Activated CD4-positive, alpha-beta T cell treated with anti-CD3 and anti-CD28 coated beads for 36 hours (primary cell): ENCODE measurements at regions not wholly inside any gene's neighbourhood (a gene's known extent, or its start where the extent isn't known, plus 50 kb on each side); places are given as distances from the start of the nearest gene placed in this dataset.

ENCODE experiments used
- ATAC-seq: fragments of 200-7000 bp; cut with Tn5 transposase; one replicate; pipeline ENCODE4 v1.10.0; 2021; ENCODE audit warnings: mild to moderate bottlenecking, moderate library complexity
- CTCF ChIA-PET: fragments of 350-600 bp; sonication (Branson Sonifier 250); formaldehyde crosslinking; loops from one replicate; lab custom pipeline; 2021; ENCODE audit warnings: antibody characterized with exemption; lab: Charles Lee
- POLR2A ChIA-PET: fragments of 350-600 bp; sonication (Branson Sonifier 250); formaldehyde crosslinking; loops from one replicate; lab custom pipeline; 2021; ENCODE audit warnings: antibody characterized with exemption, inconsistent platforms; lab: Charles Lee
- DNase-seq: peaks from one replicate; pipeline ENCODE4 v3.0.0-alpha.2; 2020
- H3K27ac Mint-ChIP-seq: one replicate; pipeline ENCODE4 v1.8.0; 2021; ENCODE audit warnings: mixed read lengths
- H3K27me3 Mint-ChIP-seq: one replicate; pipeline ENCODE4 v1.8.0; 2021; ENCODE audit warnings: mixed read lengths
- H3K36me3 Mint-ChIP-seq: one replicate; pipeline ENCODE4 v1.8.0; 2021; ENCODE audit warnings: low read depth, mixed read lengths
- H3K4me1 Mint-ChIP-seq: one replicate; pipeline ENCODE4 v1.8.0; 2021; ENCODE audit warnings: mixed read lengths
- H3K4me3 Mint-ChIP-seq: one replicate; pipeline ENCODE4 v1.8.0; 2021; ENCODE audit warnings: mild to moderate bottlenecking, moderate library complexity, mixed read lengths
- H3K9me3 Mint-ChIP-seq: one replicate; pipeline ENCODE4 v1.8.0; 2021; ENCODE audit warnings: low read depth, mixed read lengths
- intact Hi-C, 2 experiments: fragments of 100-400 bp; cut with DNase I in 1 of 2; cut with micrococcal nuclease in 1 of 2; formaldehyde crosslinking; loops; one replicate each; pipeline versions ENCODE4 v1.14.2 to v1.15.1; 2022 to 2024; cut with DNase I, micrococcal nuclease

DNA sequence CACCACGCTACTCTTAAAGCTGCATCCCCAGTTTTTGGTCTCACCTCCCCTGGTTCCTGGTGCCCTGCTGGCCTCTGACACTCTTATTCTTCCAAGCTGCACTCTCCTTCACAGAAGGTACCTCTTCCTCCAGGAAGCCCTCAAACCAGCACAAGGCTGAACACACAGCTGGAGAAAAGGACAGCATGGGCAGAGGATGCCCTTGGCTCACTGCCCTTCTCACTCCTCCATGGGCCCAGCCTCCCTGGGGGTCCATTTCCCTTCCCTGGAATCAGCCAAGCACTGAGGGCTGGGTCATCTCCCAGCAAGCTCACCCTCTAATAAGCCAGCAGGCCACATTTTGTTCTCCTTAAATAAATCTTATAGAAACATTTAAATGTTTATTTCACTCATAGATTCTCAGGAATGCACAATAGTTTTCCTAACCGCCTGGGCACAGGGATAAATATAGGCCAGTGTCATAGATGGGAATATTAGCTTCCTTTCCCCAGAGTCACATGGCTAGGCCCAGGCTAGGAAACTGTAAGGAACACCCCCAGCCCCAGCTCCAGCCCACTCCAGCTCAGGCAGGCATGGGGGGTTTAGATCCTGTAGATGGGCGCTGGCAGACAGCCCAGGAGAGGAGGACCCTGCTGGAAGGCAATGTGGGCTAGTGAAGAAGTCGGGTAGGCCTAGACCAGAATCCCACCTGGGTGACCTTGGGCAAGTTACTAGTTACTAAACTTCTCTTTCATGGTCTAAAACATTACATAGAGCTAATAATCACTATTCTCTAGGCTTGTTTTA, 51.5 kb downstream of the IRAG1 start:
- Mint-ChIP-seq H3K9me3 (no peaks in the 10 kb centered on the region), H3K36me3 (no peaks in the 10 kb centered on the region), H3K4me3 (no peak overlapping the region), H3K4me1 (no peaks in the 10 kb centered on the region), H3K27me3 (no peaks in the 10 kb centered on the region), H3K27ac (no peak overlapping the region)
- ChIA-PET POLR2A (no interaction called here), CTCF (interaction anchor here (0.9 kb wide), 1 partner anchor 100 kb away, joined by 4 read pairs; no protein-coding TSS in a partner anchor)
- DNase-seq (no peak), ATAC-seq (no peak)
- intact Hi-C loops: no loop called here

DNA sequence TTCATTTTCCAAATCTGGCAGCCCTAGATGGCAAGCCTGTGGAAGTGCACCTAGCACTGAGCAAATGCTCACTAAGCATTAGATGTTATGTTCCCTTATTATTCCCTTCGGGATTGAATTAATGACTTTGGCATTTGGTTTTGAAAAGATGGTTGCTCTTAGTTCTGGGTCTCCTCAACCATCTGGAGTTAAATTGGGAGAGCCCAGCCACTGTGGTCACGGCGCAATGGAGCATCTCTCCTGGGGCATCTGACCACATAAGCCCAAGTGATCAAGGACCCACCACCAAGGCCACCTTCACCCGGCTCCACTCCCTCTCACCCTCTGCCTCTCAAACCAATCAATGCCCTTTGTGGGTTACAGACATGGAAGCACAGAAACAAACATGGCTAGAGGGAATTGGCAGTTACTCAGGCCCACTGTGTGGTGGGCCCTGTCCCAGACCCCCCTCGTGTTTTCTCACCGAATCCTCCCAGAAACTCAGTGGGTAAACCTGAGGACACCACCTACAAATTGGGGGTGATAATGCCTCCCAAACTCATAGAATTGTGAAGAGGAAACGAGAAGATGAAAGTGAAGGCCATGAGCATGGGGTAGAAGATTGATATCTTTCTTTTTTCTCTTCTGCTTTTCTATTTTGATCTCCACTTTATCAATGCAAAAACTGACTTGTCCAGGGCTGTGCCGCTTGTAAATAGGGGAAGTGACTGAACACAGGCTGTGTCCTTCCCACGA, 52.2 kb downstream of the IRAG1 start:
- POLR2A ChIA-PET: no interaction called here
- ATAC-seq: no peak

DNA sequence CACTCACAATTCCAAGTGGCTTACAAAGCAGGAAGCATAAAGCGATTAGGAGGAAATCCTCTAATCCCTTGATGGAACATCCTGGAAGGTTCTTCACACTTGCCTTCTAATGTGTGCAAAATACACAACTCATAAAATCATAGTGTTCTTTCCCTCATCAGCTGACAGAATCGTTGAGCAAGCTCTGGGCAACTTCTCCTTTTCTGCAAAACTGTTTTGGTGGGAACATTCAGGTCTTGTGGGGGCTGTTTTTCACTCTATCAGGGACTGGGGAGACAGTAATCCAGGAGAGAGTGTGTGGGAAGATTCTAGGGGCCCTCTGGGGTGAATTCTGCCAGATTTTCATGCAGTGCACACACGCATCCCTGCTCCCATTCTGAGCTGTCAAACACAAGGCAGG, 53.2 kb downstream of the IRAG1 start:
- ChIA-PET POLR2A (no interaction called here), CTCF (interaction anchor here (0.6 to 1.2 kb wide), 2 partner anchors 14 to 227 kb away, joined by 3 to 5 read pairs; no protein-coding TSS in a partner anchor)
- ATAC-seq: no peak
- Mint-ChIP-seq H3K4me3 (no peak overlapping the region), H3K4me1 (no peaks in the 10 kb centered on the region), H3K36me3 (no peaks in the 10 kb centered on the region), H3K27ac (no peak overlapping the region), H3K27me3 (no peaks in the 10 kb centered on the region), H3K9me3 (no peaks in the 10 kb centered on the region)
- no peak for DNase-seq
- intact Hi-C loops: no loop called here

More for the DNA sequence above, 52.2 kb downstream of the IRAG1 start:
- CTCF ChIA-PET: interaction anchor here (1.2 kb wide), 1 partner anchor 228 kb away, joined by 3 read pairs; no protein-coding TSS in a partner anchor
- Mint-ChIP-seq H3K9me3 (no peaks in the 10 kb centered on the region), H3K4me1 (no peaks in the 10 kb centered on the region), H3K27me3 (no peaks in the 10 kb centered on the region), H3K4me3 (no peak overlapping the region), H3K36me3 (no peaks in the 10 kb centered on the region), H3K27ac (no peak overlapping the region)
- DNase-seq: no peak
- intact Hi-C loops: no loop called here

DNA sequence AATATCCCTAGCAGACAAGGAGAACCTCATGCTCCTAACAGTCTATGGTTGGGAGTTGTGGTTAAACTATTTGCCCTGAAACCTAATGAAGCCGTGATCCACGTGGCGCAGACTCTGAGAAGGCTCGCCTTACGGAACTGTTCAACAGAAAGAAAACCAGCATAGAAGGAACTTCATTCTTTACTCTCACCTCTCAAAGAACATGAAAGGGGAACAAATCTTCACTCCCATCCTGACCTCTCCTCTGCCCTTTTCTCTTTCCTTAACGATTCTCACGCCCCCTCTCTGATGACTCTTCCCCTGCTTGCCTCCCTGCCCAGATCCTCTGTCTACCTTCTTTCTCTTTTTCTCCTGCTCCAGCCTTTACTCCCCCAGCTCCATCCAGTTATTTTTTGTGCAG, 54.2 kb downstream of the IRAG1 start:
- ChIA-PET POLR2A (no interaction called here), CTCF (no interaction called here)
- intact Hi-C loops: no loop called here
- Mint-ChIP-seq H3K4me3 (no peak overlapping the region), H3K4me1 (no peaks in the 10 kb centered on the region), H3K36me3 (no peaks in the 10 kb centered on the region), H3K27ac (no peak overlapping the region), H3K27me3 (no peaks in the 10 kb centered on the region), H3K9me3 (no peaks in the 10 kb centered on the region)
- ATAC-seq (no peak), DNase-seq (no peak)

DNA sequence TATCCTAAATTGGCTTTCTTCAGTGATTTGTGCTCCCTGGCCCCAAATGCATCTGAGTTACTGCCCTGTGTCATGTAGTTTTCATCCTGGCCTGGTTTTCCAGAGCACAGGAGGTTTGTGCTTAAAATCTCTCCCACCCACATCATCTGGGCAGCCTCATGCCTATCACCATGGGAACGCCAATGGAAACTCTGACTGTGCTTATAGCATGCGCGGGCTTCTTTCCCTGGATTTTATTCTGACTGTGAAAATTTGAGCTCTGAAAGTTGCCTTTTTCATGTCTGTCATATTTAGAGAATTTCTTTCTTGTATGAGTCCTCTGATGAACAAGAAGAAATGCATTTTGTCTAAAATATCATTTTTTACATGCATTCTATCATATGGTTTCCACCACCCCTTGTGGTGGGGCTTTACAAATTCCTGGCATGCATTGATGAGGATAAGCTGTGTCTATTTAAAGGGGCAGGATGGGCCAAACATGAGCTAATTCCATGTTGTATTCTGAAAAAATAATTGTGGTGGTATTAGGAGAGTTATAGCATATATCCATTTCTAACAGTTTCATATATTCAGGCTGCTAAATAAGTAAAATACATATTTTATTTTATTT, 55.1 kb downstream of the IRAG1 start:
- H3K4me3 Mint-ChIP-seq: no peak overlapping the region
- H3K27me3 Mint-ChIP-seq: no peaks in the 10 kb centered on the region
- DNase-seq (no peak), ATAC-seq (no peak)
- no peak overlapping the region for H3K27ac Mint-ChIP-seq
- POLR2A ChIA-PET: no interaction called here
- intact Hi-C loops: no loop called here
- no peaks in the 10 kb centered on the region for H3K36me3 Mint-ChIP-seq
- H3K9me3 Mint-ChIP-seq: no peaks in the 10 kb centered on the region
- H3K4me1 Mint-ChIP-seq: no peaks in the 10 kb centered on the region
- CTCF ChIA-PET: interaction anchor here (1.2 kb wide), 1 partner anchor 17 kb away, joined by 3 read pairs; no protein-coding TSS in a partner anchor

DNA sequence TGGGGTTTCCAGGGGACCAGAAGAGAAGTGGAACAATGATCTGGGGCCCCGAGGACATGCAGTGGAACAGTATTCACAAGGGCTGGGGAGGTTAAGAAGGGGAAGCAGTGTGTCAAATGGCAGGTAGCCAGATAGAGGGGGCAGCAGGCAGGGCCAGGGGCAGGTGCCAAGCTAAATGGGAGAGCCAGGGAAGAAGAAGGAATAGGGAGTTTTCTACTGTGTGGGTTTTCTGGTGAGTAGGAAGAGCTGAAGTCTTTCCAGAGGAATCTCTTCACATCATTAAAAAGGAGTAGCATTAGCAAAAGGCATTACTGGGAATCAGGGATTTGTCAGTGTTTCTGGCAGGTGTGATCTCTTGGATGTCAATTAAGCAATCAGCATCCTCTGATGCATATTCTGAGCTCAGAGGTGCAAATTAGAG, 55.8 kb downstream of the IRAG1 start:
- Mint-ChIP-seq H3K4me3 (no peak overlapping the region), H3K4me1 (peaks cover under 1% of the 10 kb centered on the region), H3K36me3 (no peaks in the 10 kb centered on the region), H3K9me3 (no peaks in the 10 kb centered on the region), H3K27me3 (no peaks in the 10 kb centered on the region), H3K27ac (no peak overlapping the region)
- ChIA-PET POLR2A (no interaction called here), CTCF (interaction anchor here (1.0 to 1.2 kb wide), 2 partner anchors 18 to 41 kb away, joined by 3 read pairs; no protein-coding TSS in a partner anchor)
- intact Hi-C loops: no loop called here
- DNase-seq (no peak), ATAC-seq (no peak)

DNA sequence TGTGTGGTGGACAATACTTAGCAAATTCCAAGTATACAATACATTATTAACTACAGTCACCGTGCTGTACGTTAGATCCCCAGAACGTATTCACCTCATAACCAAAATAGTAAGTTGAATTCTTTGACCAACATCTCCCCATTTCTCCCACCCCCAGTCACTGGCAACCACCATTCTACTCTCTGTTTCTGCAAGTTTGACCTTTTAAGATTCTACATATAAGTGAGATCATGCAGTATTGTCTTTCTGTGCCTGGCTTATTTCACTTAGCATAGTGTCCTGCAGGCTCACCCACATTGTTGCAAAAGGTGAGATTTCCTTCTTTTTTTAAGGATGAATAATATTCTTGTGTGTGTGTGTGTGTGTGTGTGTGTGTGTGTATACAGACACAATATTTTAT, 59.1 kb downstream of the IRAG1 start:
- H3K4me1 Mint-ChIP-seq: peaks cover 8% of the 10 kb centered on the region
- no peak overlapping the region for H3K27ac Mint-ChIP-seq
- CTCF ChIA-PET: interaction anchor here (1.0 kb wide), 1 partner anchor 20 kb away, joined by 3 read pairs; no protein-coding TSS in a partner anchor
- H3K9me3 Mint-ChIP-seq: no peaks in the 10 kb centered on the region
- no peaks in the 10 kb centered on the region for H3K36me3 Mint-ChIP-seq
- ATAC-seq (no peak), DNase-seq (no peak)
- intact Hi-C loops: no loop called here
- no peak overlapping the region for H3K4me3 Mint-ChIP-seq
- POLR2A ChIA-PET: no interaction called here
- no peaks in the 10 kb centered on the region for H3K27me3 Mint-ChIP-seq

DNA sequence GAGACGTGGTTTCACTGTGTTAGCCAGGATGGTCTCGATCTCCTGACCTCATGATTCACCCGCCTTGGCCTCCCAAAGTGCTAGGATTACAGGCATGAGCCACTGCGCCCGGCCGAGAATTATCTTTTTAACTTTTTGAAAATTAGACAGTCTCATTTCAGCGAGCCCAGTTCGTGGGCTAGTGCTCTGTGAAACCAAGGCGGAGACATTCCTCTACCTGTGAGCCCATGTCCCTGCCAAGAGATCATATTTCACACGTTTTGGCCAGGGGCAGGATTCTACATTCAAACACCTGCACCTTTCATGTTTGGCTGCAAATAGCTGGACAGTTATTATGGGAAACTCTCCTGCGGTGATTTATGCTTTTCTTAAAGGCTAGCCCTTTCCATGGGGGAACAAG, 60.3 kb downstream of the IRAG1 start:
- Mint-ChIP-seq H3K4me1 (peaks cover 8% of the 10 kb centered on the region), H3K4me3 (no peak overlapping the region), H3K9me3 (no peaks in the 10 kb centered on the region), H3K27me3 (no peaks in the 10 kb centered on the region), H3K27ac (no peak overlapping the region), H3K36me3 (no peaks in the 10 kb centered on the region)
- intact Hi-C loops: no loop called here
- CTCF ChIA-PET: no interaction called here
- ATAC-seq: no peak
- DNase-seq: no peak
- POLR2A ChIA-PET: no interaction called here

DNA sequence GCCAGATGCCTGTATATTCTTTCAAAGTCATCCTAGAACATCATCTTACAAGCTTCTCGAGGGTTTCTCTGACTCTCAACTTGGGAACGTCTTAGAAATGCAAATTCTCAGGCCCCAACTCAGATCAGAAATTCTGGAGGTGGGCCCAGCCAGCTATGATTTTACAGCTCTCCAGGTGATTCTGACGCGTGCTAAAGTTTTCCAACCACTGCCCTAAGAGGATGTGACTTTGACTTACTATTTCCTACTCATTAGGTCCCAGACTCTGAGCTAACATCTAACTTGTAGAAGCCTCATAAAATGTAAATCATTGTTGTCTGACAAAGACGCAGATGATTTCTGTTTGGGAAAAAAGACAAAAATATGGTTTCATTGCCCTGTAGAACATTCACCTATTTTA, 61.1 kb downstream of the IRAG1 start:
- intact Hi-C loops: no loop called here
- Mint-ChIP-seq H3K36me3 (no peaks in the 10 kb centered on the region), H3K4me3 (no peak overlapping the region), H3K27me3 (no peaks in the 10 kb centered on the region), H3K9me3 (no peaks in the 10 kb centered on the region), H3K4me1 (peaks cover 8% of the 10 kb centered on the region), H3K27ac (no peak overlapping the region)
- ChIA-PET POLR2A (no interaction called here), CTCF (no interaction called here)
- peak; percentile 63 for ATAC-seq
- DNase-seq: peak; percentile 33

DNA sequence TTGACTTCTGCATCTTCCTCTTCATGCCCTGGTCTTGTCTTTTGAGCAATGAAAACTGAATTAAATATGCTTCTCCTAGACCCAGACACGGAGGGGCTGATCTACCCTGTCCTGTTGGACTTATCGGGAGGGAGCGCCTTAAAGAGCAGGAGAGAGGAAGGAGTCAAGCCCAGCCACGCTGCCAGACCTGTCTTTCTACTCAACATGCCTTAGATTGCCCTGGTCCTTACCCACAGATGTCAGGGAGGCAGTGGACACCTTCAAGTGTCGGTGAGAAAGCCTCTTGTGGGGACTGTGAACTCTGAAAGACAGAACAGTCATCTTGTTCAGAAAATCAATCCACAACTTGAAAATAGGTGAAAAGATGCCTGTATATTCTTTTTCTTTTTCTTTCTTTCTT, 61.8 kb downstream of the IRAG1 start:
- H3K4me1 Mint-ChIP-seq: peaks cover 8% of the 10 kb centered on the region
- H3K27ac Mint-ChIP-seq: no peak overlapping the region
- intact Hi-C loops: no loop called here
- H3K9me3 Mint-ChIP-seq: no peaks in the 10 kb centered on the region
- H3K36me3 Mint-ChIP-seq: no peaks in the 10 kb centered on the region
- no peak for ATAC-seq
- no peak for DNase-seq
- H3K27me3 Mint-ChIP-seq: no peaks in the 10 kb centered on the region
- ChIA-PET CTCF (no interaction called here), POLR2A (no interaction called here)
- H3K4me3 Mint-ChIP-seq: no peak overlapping the region

DNA sequence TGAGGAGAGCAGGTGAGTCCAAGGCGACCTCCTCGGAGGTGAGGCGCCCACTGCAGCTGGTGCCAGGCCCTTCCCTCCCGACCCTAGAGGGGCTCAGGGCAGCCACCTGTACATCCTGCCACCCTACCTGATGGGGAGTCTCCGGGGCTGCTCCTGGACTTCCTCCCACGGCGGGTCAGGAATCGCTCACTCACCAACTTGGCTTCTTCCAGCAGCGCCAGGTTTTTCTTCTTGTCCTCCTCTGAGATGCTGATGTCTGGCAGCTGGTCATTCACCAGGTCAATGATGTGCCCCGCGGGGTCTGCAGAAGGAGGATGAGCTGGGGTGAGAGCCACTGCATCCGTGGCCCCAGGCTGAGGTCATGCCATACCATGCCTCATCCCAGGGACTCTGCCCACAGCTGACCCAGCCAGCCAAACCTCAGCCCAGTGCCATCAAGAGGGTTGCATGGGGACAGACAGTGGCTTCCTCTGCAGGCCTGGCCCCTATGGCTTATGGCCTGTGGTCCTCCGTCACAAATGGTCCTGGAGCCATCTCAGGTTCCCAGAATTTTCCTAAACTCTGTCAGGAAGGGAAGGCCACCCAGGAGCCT, 61.0 kb upstream of the LYVE1 start:
- intact Hi-C loops: no loop called here
- ChIA-PET CTCF (interaction anchor here (1.5 kb wide), 1 partner anchor 223 kb away, joined by 3 read pairs; no protein-coding TSS in a partner anchor), POLR2A (no interaction called here)
- H3K36me3 Mint-ChIP-seq: no peaks in the 10 kb centered on the region
- no peaks in the 10 kb centered on the region for H3K9me3 Mint-ChIP-seq
- no peak overlapping the region for H3K4me3 Mint-ChIP-seq
- ATAC-seq: no peak
- H3K27ac Mint-ChIP-seq: no peak overlapping the region
- H3K27me3 Mint-ChIP-seq: no peaks in the 10 kb centered on the region
- H3K4me1 Mint-ChIP-seq: peaks cover 8% of the 10 kb centered on the region
- no peak for DNase-seq
